Cerebellar nuclear complex (tissue), 1 donor: ENCODE measurements at regions not wholly inside any gene's neighbourhood (a gene's known extent, or its start where the extent isn't known, plus 50 kb on each side); places are given as distances from the start of the nearest gene placed in this dataset.

Source experiments
- DNase-seq, 2 experiments: peaks; one replicate each; lab custom pipeline; 2025; lab: John Stamatoyannopoulos, UW

GRCh38 chr1:93815366-93816110 lies 63.5 kb downstream of the DNTTIP2 start:
- no peak for DNase-seq

DNA sequence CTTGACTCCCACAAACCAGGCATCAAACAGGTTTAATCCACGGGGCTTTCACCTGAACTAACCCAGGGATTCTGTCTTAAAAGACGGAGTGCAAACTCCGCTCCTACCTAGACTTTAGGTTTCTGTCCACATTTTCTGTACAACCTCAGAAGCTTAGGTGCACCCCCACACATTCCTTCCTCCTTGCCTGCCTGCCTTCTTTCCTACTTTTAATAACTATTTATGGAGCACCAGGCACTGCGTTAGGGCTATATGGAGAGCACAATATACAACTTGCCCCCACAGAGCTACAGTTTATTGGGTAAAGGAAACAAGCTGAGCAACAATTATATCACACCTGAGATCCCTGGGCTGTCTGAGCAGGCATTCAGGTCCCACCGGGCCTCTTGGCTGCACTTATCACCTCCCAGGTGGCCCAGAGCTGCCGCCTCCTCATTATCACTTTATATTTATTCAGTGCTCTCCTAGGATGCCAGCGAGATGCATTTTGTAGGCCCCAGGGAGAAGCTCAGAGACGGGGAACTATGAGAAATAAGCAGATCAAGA lies 64.1 kb downstream of the DNTTIP2 start:
- DNase-seq, result no peak

GRCh38 chr1:93814059-93814794 lies 64.8 kb downstream of the DNTTIP2 start:
- DNase-seq, result peak in 1 of 2 experiments; percentile 18

GRCh38 chr1:93813076-93813475 lies 65.9 kb downstream of the DNTTIP2 start:
- DNase-seq, result no peak

- no peak for DNase-seq
Observed at GRCh38 chr1:93811326-93812065, 67.5 kb downstream of the DNTTIP2 start.

- DNase-seq, result no peak
Observed at GRCh38 chr1:93810316-93810715, 68.7 kb downstream of the DNTTIP2 start.

DNA sequence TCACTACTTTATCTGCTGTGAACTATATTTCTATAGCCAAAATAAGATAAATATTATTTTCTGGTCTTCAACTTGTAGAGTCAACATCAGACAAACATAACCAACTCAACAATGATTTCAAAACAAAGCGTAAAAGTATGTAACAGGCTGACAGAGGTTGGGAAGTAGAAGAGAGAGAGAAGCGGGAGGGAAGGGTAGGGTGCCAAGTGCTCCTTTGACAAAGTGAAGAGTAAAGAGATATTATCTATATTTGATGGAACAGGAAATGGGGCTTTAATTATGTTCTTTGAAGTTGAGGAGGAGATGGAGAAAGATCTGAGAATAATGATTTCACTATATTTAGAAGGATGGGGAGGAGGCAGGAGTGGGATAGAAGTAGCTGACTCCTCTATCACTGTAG lies 70.1 kb downstream of the DNTTIP2 start:
- no peak for DNase-seq

GRCh38 chr1:93807311-93807930 lies 71.6 kb downstream of the DNTTIP2 start:
- DNase-seq, result no peak

DNA sequence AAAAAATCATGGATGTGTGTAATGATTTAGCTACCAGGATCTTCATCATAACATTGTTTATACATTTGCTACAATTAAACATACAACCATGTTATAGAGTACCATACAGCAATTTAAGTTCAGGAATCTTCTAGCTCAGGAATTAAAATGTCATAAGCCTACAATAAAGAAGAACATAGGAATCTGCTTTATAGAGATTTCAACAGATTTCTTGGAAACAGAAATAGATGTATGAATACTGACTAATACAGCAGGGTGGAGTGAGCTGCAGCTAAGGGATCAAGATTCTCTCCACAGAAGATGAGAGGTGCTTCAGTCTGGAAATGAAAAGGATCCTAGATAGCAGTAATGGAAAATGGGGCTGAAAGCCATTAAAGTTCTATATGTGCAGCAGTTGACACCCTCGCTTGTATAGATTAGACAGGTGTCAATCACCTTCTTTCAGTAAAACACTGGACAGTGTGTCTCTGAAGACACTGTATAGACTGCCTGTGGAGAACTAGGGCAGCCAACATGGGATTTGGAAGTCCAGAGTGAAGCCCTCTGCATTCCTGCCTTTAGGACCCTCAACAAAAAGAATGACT lies 73.9 kb downstream of the DNTTIP2 start:
- DNase-seq, result no peak

DNA sequence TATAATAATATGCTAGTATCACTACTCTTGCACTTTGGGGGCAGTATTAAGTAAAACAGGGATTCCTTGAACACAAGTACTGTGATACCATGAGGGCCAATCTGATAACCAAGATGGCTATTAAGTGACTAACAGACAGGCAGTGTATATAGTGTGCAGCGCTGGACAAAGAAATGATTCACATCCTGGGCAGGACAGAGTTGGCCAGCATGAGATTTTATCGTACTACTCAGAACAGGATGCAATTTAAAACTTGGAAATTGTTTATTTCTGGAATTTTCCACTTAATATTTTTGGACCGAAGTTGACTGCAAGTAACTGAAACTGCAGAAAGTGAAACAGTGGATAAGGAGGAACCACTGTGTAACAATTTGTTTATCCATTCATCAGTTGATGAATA lies 74.6 kb downstream of the DNTTIP2 start:
- no peak for DNase-seq

- DNase-seq, result no peak
Observed at GRCh38 chr1:93801471-93801870, 77.5 kb downstream of the DNTTIP2 start.

DNA sequence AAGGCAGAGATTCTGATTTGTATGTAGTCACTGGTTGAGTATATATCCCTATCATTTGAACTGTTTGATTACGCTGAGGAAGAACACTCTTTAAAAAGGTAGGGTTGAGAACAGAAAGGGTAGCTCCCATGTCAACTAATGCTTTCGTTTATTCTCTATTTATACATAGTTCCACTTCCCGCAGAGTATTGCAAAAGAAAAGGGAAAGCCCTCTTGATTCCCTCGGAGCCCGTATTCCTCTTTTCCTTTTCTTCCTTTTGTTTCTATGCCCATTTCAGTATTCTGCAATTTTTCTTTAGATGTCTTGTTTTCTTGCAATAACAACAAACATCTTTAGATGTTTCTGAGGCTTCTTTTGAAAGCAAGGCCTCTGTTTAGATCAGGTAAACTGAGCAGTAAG lies 78.2 kb downstream of the DNTTIP2 start:
- no peak for DNase-seq

GRCh38 chr1:93798291-93798690 lies 80.7 kb downstream of the DNTTIP2 start:
- no peak for DNase-seq

- no peak for DNase-seq
Observed at GRCh38 chr1:93784538-93784937, 94.5 kb downstream of the DNTTIP2 start.

- DNase-seq, result no peak
Observed at GRCh38 chr1:93783876-93784275, 95.1 kb downstream of the DNTTIP2 start.

DNA sequence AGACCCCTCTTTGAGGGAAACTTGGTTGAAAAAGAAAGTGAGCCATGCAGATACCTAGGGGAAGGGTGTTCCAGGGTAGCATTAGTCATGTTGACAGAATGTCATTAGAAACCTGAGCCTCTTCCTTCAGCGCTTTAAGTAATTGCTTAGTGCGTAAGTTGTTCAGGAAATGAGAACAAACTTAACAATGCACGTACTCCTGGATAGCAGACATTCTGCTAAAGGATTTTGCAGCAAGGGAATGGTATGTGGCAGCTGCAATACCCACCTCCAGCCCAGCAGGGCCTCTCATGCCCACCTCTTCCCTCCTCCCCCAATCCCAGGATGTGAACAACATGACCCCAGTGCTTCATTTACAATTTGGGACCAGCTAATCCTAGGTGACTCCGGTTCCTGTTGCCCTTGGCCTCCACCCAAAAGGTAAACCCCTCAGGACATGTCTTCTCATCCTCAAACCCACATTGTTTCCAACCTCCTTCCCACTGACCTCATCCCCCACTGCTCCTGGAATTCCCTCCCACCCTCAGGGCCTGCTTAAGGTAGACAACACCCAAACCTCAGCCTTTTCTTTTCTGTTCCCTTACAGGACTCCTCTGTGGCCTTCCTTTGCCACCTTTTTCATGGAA lies 98.0 kb upstream of the BCAR3 start:
- DNase-seq, result no peak

DNA sequence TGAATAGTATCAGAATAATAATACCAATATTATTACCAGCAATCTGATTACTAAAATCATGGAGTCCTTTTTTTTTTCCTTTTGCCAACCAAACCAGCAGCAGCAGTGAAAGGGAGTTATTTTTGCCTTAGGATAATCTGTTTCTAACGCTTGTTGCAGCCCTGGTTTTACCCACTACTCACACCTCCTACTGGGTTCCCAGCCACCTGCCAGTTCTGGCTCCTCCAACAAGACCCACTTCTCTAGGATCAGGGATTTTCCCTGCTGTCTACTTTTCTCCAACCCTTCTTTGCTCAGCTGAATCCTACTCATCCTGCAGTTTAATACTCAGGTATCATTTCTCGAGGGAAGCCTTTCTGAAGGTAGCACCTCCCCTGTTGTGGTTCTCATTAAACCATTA lies 96.8 kb upstream of the BCAR3 start:
- no peak for DNase-seq

GRCh38 chr1:93777255-93777654 lies 95.6 kb upstream of the BCAR3 start:
- no peak for DNase-seq

GRCh38 chr1:93776728-93777127 lies 95.1 kb upstream of the BCAR3 start:
- DNase-seq, result no peak

- no peak for DNase-seq
Observed at GRCh38 chr1:93775224-93775623, 93.6 kb upstream of the BCAR3 start.

DNA sequence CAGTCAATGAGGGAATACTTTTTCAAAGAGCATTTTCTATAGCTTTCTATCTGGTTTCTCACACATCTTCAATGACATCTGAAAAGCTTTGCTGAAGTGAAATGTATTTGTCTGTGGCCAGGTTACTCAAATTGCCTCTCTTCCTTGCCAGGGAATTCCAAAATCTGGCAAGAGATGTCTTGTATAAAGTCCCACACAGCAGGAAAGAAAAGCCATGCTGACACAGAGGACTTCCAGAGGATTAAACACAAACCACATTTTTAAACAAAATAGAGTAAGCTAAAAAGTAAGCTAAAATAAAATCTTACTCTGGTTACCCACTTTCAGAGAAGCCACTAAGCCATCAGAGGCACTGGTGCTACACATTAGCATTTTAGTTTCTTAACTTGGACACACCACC lies 93.1 kb upstream of the BCAR3 start:
- no peak for DNase-seq
